ENCODE measurements at regions not wholly inside any gene's neighbourhood (a gene's known extent, or its start where the extent isn't known, plus 50 kb on each side); places are given as distances from the start of the nearest gene placed in this dataset.

DNA sequence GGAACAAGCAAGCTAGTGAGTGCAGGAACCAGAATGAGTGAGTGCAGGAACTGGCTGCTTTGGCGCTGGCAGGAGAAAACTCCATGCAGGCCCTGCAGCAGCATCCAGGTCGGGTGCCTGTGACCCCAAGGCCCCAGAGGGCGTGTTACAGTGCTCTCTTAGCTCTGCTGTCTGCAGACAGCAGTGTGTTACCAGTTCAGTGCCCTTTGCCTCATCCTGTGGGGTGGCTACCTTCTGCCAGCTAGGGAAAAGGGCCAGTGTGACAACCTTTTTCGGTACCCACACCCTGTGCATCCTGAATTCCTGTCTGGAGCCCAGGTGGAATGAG lies 202.3 kb upstream of the SMIM31 start:
- FAIRE-seq, result no peak

DNA sequence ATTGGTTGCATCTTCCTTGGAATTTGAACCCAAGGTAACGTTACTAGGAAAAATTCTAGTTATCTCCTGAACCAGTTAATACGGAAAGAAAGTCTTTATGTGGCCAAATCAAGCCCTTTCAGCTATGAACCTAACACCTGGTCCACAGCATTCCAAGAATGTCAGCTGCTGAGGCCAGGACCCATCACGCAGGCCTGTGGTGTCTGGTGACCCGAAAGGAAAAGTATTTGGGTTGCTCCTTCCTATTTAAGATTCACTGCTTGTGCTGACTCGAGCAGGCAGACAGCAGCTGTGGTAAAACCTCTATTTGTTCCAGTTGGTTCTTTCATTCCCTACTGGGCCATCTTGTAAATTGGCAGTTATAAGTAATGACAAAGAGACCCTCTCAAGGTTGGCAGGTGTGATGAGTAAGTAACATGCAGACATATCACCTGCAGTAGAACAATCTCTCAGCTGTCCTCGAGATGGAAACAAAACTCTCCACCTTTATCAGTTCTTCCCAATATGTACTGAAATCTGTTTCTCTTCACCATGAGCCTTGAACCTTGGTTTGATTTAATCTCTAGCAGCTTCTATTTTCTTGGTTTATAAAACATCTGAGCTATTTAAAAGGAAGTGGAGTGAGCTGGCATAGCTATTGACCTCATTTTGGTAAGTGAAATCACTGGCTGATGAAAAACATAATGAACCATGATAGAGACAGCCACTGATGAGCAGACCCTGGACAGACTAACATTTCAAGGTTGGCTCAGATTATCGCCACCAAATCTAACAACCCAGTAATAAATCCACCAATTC lies 182.1 kb upstream of the SMIM31 start:
- FAIRE-seq, result no peak
- no peak overlapping the region for H3K27ac ChIP-seq (ENCODE audit: low read depth in 2 of 2, low read length in 2 of 2)
- no peak for DNase-seq
- no peaks in the 10 kb centered on the region for H3K36me3 ChIP-seq (ENCODE audit: control insufficient read depth in 2 of 3, insufficient read depth in 3 of 3, low read length in 3 of 3)
- H3K9me3 ChIP-seq (ENCODE audit: control insufficient read depth in 2 of 3, insufficient read depth in 1 of 3, low read length in 3 of 3), result no peaks in the 10 kb centered on the region
- H3K9ac ChIP-seq (ENCODE audit: low read length in 3 of 3), result no peak overlapping the region
- H3K27me3 ChIP-seq (ENCODE audit: control insufficient read depth, insufficient read depth, low read length), result no peaks in the 10 kb centered on the region
- TF ChIP-seq, protein P1, sequence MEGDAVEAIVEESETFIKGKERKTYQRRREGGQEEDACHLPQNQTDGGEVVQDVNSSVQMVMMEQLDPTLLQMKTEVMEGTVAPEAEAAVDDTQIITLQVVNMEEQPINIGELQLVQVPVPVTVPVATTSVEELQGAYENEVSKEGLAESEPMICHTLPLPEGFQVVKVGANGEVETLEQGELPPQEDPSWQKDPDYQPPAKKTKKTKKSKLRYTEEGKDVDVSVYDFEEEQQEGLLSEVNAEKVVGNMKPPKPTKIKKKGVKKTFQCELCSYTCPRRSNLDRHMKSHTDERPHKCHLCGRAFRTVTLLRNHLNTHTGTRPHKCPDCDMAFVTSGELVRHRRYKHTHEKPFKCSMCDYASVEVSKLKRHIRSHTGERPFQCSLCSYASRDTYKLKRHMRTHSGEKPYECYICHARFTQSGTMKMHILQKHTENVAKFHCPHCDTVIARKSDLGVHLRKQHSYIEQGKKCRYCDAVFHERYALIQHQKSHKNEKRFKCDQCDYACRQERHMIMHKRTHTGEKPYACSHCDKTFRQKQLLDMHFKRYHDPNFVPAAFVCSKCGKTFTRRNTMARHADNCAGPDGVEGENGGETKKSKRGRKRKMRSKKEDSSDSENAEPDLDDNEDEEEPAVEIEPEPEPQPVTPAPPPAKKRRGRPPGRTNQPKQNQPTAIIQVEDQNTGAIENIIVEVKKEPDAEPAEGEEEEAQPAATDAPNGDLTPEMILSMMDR (IDR thresholded peaks at IDR 0.05; ENCODE audit: borderline replicate concordance, extremely low read depth, insufficient read depth), result no peak
- no peak overlapping the region for H3K4me3 ChIP-seq (ENCODE audit: low read length in 3 of 3)
- no peaks in the 10 kb centered on the region for H3K4me1 ChIP-seq (ENCODE audit: control insufficient read depth in 2 of 3, insufficient read depth in 2 of 3, low read depth in 1 of 3, low read length in 3 of 3)
- intact Hi-C loops (cut with DNase I), result no loop called here

More for the DNA sequence above, 202.3 kb upstream of the SMIM31 start:
- Histone ChIP-seq H3K4me1 (ENCODE audit: control insufficient read depth in 2 of 3, insufficient read depth in 2 of 3, low read depth in 1 of 3, low read length in 3 of 3) (no peaks in the 10 kb centered on the region), H3K9me3 (ENCODE audit: control insufficient read depth in 2 of 3, insufficient read depth in 1 of 3, low read length in 3 of 3) (no peaks in the 10 kb centered on the region), H3K4me3 (ENCODE audit: low read length in 3 of 3) (no peak overlapping the region), H3K27me3 (ENCODE audit: control insufficient read depth, insufficient read depth, low read length) (no peaks in the 10 kb centered on the region), H3K27ac (ENCODE audit: low read depth in 2 of 2, low read length in 2 of 2) (no peak overlapping the region), H3K36me3 (ENCODE audit: control insufficient read depth in 2 of 3, insufficient read depth in 3 of 3, low read length in 3 of 3) (no peaks in the 10 kb centered on the region), H3K9ac (ENCODE audit: low read length in 3 of 3) (no peak overlapping the region)
- TF ChIP-seq, protein P1 (IDR thresholded peaks at IDR 0.05; ENCODE audit: borderline replicate concordance, extremely low read depth, insufficient read depth), result no peak
- no peak for DNase-seq
- intact Hi-C loops (cut with DNase I), result no loop called here

DNA sequence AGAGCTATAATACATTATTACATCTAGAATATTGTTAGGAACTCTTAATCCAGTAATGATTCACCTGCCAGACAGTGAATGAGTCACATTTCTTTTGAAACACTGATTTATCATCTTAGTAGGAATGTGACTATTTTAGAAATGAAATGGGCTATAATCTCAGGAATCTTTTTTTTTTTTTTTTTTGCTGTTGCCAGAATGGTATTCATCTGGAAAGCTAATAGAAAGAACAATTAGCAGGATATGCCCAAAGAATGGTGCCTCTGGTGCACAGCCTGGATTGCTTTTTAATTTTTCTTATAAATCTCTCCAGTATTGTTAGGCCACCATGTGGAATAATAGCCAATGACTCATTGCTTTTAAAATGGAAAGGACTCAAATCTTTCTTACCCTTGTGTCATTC lies 181.1 kb upstream of the SMIM31 start:
- TF ChIP-seq, protein P1 (IDR thresholded peaks at IDR 0.05; ENCODE audit: borderline replicate concordance, extremely low read depth, insufficient read depth), result no peak
- no peaks in the 10 kb centered on the region for H3K36me3 ChIP-seq (ENCODE audit: control insufficient read depth in 2 of 3, insufficient read depth in 3 of 3, low read length in 3 of 3)
- DNase-seq, result no peak
- FAIRE-seq, result no peak
- no peaks in the 10 kb centered on the region for H3K27me3 ChIP-seq (ENCODE audit: control insufficient read depth, insufficient read depth, low read length)
- intact Hi-C loops (cut with DNase I), result no loop called here
- no peaks in the 10 kb centered on the region for H3K9me3 ChIP-seq (ENCODE audit: control insufficient read depth in 2 of 3, insufficient read depth in 1 of 3, low read length in 3 of 3)
- H3K4me1 ChIP-seq (ENCODE audit: control insufficient read depth in 2 of 3, insufficient read depth in 2 of 3, low read depth in 1 of 3, low read length in 3 of 3), result no peaks in the 10 kb centered on the region
- H3K9ac ChIP-seq (ENCODE audit: low read length in 3 of 3), result no peak overlapping the region
- H3K4me3 ChIP-seq (ENCODE audit: low read length in 3 of 3), result no peak overlapping the region
- H3K27ac ChIP-seq (ENCODE audit: low read depth in 2 of 2, low read length in 2 of 2), result no peak overlapping the region

DNA sequence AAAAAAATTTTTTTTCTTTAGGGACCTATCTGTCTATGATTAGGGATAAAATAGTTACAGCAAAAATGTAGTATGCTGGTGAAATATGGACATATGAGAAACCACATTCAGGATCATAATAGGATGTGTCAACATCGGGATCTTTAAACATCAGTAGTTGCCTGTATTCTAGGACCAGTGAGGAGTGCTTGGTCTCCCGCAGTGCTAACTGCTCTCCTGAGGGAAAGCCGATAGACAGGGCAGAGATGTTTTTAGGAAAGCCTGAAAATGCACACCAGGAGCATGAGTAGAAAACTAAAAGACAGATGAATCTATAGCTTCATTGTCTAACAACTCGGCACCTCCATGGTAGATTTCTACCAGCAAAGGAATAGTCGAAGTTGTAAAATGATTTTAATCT lies 178.1 kb upstream of the SMIM31 start:
- Histone ChIP-seq H3K9ac (ENCODE audit: low read length in 3 of 3) (no peak overlapping the region), H3K36me3 (ENCODE audit: control insufficient read depth in 2 of 3, insufficient read depth in 3 of 3, low read length in 3 of 3) (no peaks in the 10 kb centered on the region), H3K9me3 (ENCODE audit: control insufficient read depth in 2 of 3, insufficient read depth in 1 of 3, low read length in 3 of 3) (no peaks in the 10 kb centered on the region), H3K27me3 (ENCODE audit: control insufficient read depth, insufficient read depth, low read length) (no peaks in the 10 kb centered on the region), H3K4me1 (ENCODE audit: control insufficient read depth in 2 of 3, insufficient read depth in 2 of 3, low read depth in 1 of 3, low read length in 3 of 3) (no peaks in the 10 kb centered on the region), H3K4me3 (ENCODE audit: low read length in 3 of 3) (no peak overlapping the region), H3K27ac (ENCODE audit: low read depth in 2 of 2, low read length in 2 of 2) (no peak overlapping the region)
- TF ChIP-seq, protein P1 (IDR thresholded peaks at IDR 0.05; ENCODE audit: borderline replicate concordance, extremely low read depth, insufficient read depth), result no peak
- FAIRE-seq (no peak), DNase-seq (no peak)
- intact Hi-C loops (cut with DNase I), result no loop called here
